ENCODE measurements at regions not wholly inside any gene's neighbourhood (a gene's known extent, or its start where the extent isn't known, plus 50 kb on each side); places are given as distances from the start of the nearest gene placed in this dataset.

DNA sequence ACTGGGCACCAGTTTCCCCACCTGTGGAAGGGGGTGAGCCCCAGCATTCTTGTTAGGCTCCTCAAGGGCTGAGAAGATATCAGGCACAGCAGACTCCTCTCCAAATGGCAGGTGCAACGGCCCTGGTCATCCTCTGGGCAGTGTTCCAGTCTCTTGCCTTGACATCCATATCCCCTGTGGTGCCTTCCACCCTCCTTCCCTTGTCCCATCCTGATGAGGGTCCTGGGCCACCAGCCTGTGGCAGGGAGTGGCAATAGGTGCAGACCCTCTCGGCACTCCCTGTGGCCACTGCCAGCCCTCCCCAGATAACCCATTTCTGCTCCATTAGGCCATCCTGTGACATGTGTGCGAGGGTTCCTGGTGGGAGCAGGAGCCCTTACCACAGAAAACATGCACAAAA lies 78.8 kb upstream of the NECTIN1 start (continued):
- TF ChIP-seq, protein P1, sequence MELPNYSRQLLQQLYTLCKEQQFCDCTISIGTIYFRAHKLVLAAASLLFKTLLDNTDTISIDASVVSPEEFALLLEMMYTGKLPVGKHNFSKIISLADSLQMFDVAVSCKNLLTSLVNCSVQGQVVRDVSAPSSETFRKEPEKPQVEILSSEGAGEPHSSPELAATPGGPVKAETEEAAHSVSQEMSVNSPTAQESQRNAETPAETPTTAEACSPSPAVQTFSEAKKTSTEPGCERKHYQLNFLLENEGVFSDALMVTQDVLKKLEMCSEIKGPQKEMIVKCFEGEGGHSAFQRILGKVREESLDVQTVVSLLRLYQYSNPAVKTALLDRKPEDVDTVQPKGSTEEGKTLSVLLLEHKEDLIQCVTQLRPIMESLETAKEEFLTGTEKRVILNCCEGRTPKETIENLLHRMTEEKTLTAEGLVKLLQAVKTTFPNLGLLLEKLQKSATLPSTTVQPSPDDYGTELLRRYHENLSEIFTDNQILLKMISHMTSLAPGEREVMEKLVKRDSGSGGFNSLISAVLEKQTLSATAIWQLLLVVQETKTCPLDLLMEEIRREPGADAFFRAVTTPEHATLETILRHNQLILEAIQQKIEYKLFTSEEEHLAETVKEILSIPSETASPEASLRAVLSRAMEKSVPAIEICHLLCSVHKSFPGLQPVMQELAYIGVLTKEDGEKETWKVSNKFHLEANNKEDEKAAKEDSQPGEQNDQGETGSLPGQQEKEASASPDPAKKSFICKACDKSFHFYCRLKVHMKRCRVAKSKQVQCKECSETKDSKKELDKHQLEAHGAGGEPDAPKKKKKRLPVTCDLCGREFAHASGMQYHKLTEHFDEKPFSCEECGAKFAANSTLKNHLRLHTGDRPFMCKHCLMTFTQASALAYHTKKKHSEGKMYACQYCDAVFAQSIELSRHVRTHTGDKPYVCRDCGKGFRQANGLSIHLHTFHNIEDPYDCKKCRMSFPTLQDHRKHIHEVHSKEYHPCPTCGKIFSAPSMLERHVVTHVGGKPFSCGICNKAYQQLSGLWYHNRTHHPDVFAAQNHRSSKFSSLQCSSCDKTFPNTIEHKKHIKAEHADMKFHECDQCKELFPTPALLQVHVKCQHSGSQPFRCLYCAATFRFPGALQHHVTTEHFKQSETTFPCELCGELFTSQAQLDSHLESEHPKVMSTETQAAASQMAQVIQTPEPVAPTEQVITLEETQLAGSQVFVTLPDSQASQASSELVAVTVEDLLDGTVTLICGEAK (IDR thresholded peaks at IDR 0.05; ENCODE audit: borderline replicate concordance), result no peak
- no peak for TF ChIP-seq BRCA1 (IDR thresholded peaks at IDR 0.05; ENCODE audit: low read depth, low read length)
- no peak for TF ChIP-seq SREBF2 (IDR thresholded peaks at IDR 0.05; ENCODE audit: low read length)
- no peak for TF ChIP-seq LARP7 (IDR thresholded peaks at IDR 0.05)
- no peak for TF ChIP-seq IRF4 (IDR thresholded peaks at IDR 0.05; ENCODE audit: low read depth, low read length)
- no peak for TF ChIP-seq SRF (IDR thresholded peaks at IDR 0.05; ENCODE audit: low read depth in 2 of 2, low read length in 2 of 2)

DNA sequence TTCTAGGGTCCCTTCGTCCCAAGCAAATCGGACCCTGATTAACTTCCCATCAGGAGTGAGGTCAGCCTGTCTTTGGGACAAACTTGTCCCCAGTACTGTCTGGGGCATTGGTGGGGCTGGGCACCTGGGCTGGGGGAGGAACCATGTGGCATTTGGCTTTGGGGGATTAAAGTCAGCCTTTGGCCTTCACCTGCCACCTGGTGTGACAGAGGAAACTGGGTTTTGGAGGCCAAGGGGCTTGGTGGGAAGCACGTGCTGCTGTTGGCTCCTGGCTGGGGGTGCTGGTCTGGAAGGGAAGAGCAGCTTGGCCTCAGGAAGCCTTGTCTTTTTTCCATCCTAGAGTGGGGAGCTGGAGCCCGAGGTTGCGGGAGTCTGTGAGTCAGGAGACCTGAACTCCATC lies 78.4 kb upstream of the NECTIN1 start:
- no peak for FAIRE-seq
- no peak overlapping the region for H3K9ac ChIP-seq (ENCODE audit: control insufficient read depth, insufficient read depth, low read length)
- no peak overlapping the region for H2AFZ ChIP-seq (ENCODE audit: control insufficient read depth, low read depth, low read length)
- ChIA-PET SMC1A (ENCODE audit: uncharacterized antibody, unreplicated experiment) (no interaction called here), RAD21 (ENCODE audit: unreplicated experiment) (no interaction called here), CTCF (no interaction called here), POLR2A (no interaction called here)
- intact Hi-C loops (cut with micrococcal nuclease; ENCODE audit: unreplicated experiment), result no loop called here
- H4K20me1 ChIP-seq (ENCODE audit: control insufficient read depth, insufficient read depth), result no peaks in the 10 kb centered on the region; the same call in 1 of the 2 replicates
- no peak overlapping the region for H3K4me3 ChIP-seq
- H3K36me3 ChIP-seq (ENCODE audit: control insufficient read depth in 2 of 2, insufficient read depth in 2 of 2, low read length in 1 of 2), result no peaks in the 10 kb centered on the region
- no peaks in the 10 kb centered on the region for H3K79me2 ChIP-seq (ENCODE audit: control insufficient read depth, insufficient read depth, low read length)
- no peaks in the 10 kb centered on the region for H3K9me3 ChIP-seq (replicated peaks; ENCODE audit: control insufficient read depth, insufficient read depth, low read length)
- WGBS (ENCODE audit: insufficient coverage, insufficient replicate concordance, low lambda C conversion rate, missing lambda C conversion rate), result 16% methylated on average over 5 of the region's 5 CpGs
- no peaks in the 10 kb centered on the region; the same call in 1 of the 2 replicates for H3K4me1 ChIP-seq (ENCODE audit: control insufficient read depth, insufficient read depth, low read length)
- no peak overlapping the region for H3K27ac ChIP-seq (ENCODE audit: control insufficient read depth, insufficient read depth)
- no peak overlapping the region for H3K4me2 ChIP-seq (ENCODE audit: control insufficient read depth, insufficient read depth)
- no peaks in the 10 kb centered on the region for H3K27me3 ChIP-seq (replicated peaks in 1 of 2; ENCODE audit: control insufficient read depth in 2 of 2, insufficient read depth in 2 of 2, low read length in 1 of 2)
- ATAC-seq, result no peak
- no peak for DNase-seq (ENCODE audit: low read depth, low spot score)
- in situ Hi-C loops (cut with MboI), result no loop called here
- no TSS peak for BruUV-seq (replicated peaks)
- no peak for TF ChIP-seq MXI1 (IDR thresholded peaks at IDR 0.05; ENCODE audit: low read depth, low read length)
- TF ChIP-seq HDGF (IDR thresholded peaks at IDR 0.05), result no peak
- TF ChIP-seq, protein P2, sequence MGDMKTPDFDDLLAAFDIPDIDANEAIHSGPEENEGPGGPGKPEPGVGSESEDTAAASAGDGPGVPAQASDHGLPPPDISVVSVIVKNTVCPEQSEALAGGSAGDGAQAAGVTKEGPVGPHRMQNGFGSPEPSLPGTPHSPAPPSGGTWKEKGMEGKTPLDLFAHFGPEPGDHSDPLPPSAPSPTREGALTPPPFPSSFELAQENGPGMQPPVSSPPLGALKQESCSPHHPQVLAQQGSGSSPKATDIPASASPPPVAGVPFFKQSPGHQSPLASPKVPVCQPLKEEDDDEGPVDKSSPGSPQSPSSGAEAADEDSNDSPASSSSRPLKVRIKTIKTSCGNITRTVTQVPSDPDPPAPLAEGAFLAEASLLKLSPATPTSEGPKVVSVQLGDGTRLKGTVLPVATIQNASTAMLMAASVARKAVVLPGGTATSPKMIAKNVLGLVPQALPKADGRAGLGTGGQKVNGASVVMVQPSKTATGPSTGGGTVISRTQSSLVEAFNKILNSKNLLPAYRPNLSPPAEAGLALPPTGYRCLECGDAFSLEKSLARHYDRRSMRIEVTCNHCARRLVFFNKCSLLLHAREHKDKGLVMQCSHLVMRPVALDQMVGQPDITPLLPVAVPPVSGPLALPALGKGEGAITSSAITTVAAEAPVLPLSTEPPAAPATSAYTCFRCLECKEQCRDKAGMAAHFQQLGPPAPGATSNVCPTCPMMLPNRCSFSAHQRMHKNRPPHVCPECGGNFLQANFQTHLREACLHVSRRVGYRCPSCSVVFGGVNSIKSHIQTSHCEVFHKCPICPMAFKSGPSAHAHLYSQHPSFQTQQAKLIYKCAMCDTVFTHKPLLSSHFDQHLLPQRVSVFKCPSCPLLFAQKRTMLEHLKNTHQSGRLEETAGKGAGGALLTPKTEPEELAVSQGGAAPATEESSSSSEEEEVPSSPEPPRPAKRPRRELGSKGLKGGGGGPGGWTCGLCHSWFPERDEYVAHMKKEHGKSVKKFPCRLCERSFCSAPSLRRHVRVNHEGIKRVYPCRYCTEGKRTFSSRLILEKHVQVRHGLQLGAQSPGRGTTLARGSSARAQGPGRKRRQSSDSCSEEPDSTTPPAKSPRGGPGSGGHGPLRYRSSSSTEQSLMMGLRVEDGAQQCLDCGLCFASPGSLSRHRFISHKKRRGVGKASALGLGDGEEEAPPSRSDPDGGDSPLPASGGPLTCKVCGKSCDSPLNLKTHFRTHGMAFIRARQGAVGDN (IDR thresholded peaks at IDR 0.05), result no peak
- TF ChIP-seq GABPA (IDR thresholded peaks at IDR 0.05; ENCODE audit: low read depth), result no peak
- TF ChIP-seq, protein P3, sequence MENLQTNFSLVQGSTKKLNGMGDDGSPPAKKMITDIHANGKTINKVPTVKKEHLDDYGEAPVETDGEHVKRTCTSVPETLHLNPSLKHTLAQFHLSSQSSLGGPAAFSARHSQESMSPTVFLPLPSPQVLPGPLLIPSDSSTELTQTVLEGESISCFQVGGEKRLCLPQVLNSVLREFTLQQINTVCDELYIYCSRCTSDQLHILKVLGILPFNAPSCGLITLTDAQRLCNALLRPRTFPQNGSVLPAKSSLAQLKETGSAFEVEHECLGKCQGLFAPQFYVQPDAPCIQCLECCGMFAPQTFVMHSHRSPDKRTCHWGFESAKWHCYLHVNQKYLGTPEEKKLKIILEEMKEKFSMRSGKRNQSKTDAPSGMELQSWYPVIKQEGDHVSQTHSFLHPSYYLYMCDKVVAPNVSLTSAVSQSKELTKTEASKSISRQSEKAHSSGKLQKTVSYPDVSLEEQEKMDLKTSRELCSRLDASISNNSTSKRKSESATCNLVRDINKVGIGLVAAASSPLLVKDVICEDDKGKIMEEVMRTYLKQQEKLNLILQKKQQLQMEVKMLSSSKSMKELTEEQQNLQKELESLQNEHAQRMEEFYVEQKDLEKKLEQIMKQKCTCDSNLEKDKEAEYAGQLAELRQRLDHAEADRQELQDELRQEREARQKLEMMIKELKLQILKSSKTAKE (IDR thresholded peaks at IDR 0.05; ENCODE audit: low read depth, poor library complexity, severe bottlenecking), result no peak
- no peak for TF ChIP-seq EED (IDR thresholded peaks at IDR 0.05; ENCODE audit: low read depth)
- TF ChIP-seq FOS (IDR thresholded peaks at IDR 0.05; ENCODE audit: borderline replicate concordance, extremely low read depth, insufficient read length), result no peak
